ENCODE measurements at regions not wholly inside any gene's neighbourhood (a gene's known extent, or its start where the extent isn't known, plus 50 kb on each side); places are given as distances from the start of the nearest gene placed in this dataset.

DNA sequence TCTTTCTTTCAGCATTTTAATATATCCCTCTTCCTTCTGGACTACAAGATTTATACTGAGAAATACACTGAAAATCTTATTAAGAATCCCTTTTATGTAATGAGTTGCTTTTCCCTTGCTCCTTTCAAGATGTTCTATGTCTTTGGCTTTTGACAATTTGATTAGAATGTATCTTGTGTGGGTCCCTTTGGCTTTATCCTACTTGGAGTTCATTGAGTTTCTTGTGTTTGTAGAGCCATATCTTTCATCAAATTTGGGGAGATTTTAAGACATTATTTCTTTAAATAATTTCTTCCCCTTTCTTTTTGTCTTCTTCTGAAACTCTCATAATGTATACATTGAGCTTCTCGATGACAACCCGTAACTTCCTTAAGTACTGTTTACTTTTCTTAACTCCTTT, 739.9 kb upstream of the AMOT start:
- H3K4me1 ChIP-seq (ENCODE audit: control insufficient read depth in 1 of 2, extremely low read depth in 1 of 2, insufficient read depth in 2 of 2, low read length in 2 of 2) = no peaks in the 10 kb centered on the region
- DNase-seq (no peak), ATAC-seq (replicated peaks in 1 of 4) (no peak)
- Mint-ChIP-seq H3K4me3 (no peak overlapping the region), H3K36me3 (no peaks in the 10 kb centered on the region), H3K4me1 (no peaks in the 10 kb centered on the region), H3K9me3 (peaks cover 0 to 10% (median 8%) of the 10 kb centered on the region in 3 donors), H3K27ac (no peak overlapping the region), H3K27me3 (peaks cover 0 to 12% of the 10 kb centered on the region in 2 donors)
- H3K27ac ChIP-seq (ENCODE audit: low read length) = no peak overlapping the region
- POLR2A ChIA-PET = no interaction called here
- H3K36me3 ChIP-seq (ENCODE audit: control insufficient read depth in 2 of 2, extremely low read depth in 1 of 2, insufficient read depth in 1 of 2, low read length in 1 of 2) = no peaks in the 10 kb centered on the region
- H3K9me3 ChIP-seq = no peaks in the 10 kb centered on the region
- no peaks in the 10 kb centered on the region for H3K27me3 ChIP-seq (replicated peaks in 1 of 2; ENCODE audit: control insufficient read depth in 2 of 2, extremely low read depth in 1 of 2, insufficient read depth in 2 of 2, low read length in 1 of 2)
- WGBS (ENCODE audit: insufficient coverage) = no CpG with 5 or more reads among the region's 2 CpGs
- CTCF ChIA-PET = no interaction called here
- no peak overlapping the region for H3K4me3 ChIP-seq (ENCODE audit: control insufficient read depth in 1 of 2, extremely low read depth in 1 of 2, low read length in 1 of 2)

DNA sequence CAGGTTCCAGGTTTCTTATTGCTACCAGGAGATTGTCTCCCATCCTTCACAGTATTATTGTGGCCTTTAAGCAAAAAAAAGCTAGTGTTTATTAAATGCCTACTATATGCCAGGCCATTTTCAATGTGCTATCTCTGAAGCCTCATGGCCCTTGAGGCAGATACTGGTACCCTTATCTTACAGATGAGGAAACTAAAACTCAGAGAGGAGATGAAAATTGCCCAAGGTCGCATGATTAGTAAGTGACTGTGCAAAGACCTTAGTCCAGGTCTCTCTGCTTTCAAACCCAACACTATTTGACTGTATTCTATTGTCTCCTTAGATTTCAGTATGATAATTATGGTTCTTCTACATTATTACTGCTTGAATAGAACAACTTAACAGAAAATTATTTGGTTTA, 717.9 kb upstream of the AMOT start:
- Histone ChIP-seq H3K27me3 (replicated peaks in 1 of 2; ENCODE audit: control insufficient read depth in 2 of 2, extremely low read depth in 1 of 2, insufficient read depth in 2 of 2, low read length in 1 of 2) (no peaks in the 10 kb centered on the region), H3K36me3 (ENCODE audit: control insufficient read depth in 2 of 2, extremely low read depth in 1 of 2, insufficient read depth in 1 of 2, low read length in 1 of 2) (no peaks in the 10 kb centered on the region), H3K4me1 (ENCODE audit: control insufficient read depth in 1 of 2, extremely low read depth in 1 of 2, insufficient read depth in 2 of 2, low read length in 2 of 2) (no peaks in the 10 kb centered on the region), H3K4me3 (ENCODE audit: control insufficient read depth in 1 of 2, extremely low read depth in 1 of 2, low read length in 1 of 2) (no peak overlapping the region), H3K9me3 (no peaks in the 10 kb centered on the region), H3K27ac (ENCODE audit: low read length) (no peak overlapping the region)
- no peaks in the 10 kb centered on the region for H3K36me3 Mint-ChIP-seq
- no peak for DNase-seq
- peaks cover 0 to 9% of the 10 kb centered on the region in 2 donors for H3K27me3 Mint-ChIP-seq
- no peak overlapping the region for H3K4me3 Mint-ChIP-seq
- H3K4me1 Mint-ChIP-seq = no peaks in the 10 kb centered on the region
- ATAC-seq (replicated peaks in 1 of 4) = no peak
- POLR2A ChIA-PET = no interaction called here
- H3K9me3 Mint-ChIP-seq = no peaks in the 10 kb centered on the region
- WGBS (ENCODE audit: insufficient coverage) = no CpG with 5 or more reads among the region's 1 CpG
- H3K27ac Mint-ChIP-seq = no peak overlapping the region
- CTCF ChIA-PET = no interaction called here

GRCh38 chrX:113551919-113552318, 711.3 kb upstream of the AMOT start:
- Mint-ChIP-seq H3K4me1 (no peaks in the 10 kb centered on the region), H3K27ac (no peak overlapping the region), H3K9me3 (no peaks in the 10 kb centered on the region), H3K36me3 (no peaks in the 10 kb centered on the region), H3K4me3 (no peak overlapping the region), H3K27me3 (peaks cover 0 to 5% of the 10 kb centered on the region in 2 donors)
- CTCF ChIA-PET = no interaction called here
- DNase-seq = no peak
- H3K36me3 ChIP-seq (ENCODE audit: control insufficient read depth in 2 of 2, extremely low read depth in 1 of 2, insufficient read depth in 1 of 2, low read length in 1 of 2) = no peaks in the 10 kb centered on the region
- no peaks in the 10 kb centered on the region for H3K9me3 ChIP-seq
- no peak overlapping the region for H3K4me3 ChIP-seq (ENCODE audit: control insufficient read depth in 1 of 2, extremely low read depth in 1 of 2, low read length in 1 of 2)
- H3K4me1 ChIP-seq (ENCODE audit: control insufficient read depth in 1 of 2, extremely low read depth in 1 of 2, insufficient read depth in 2 of 2, low read length in 2 of 2) = no peaks in the 10 kb centered on the region
- no peak overlapping the region for H3K27ac ChIP-seq (ENCODE audit: low read length)
- POLR2A ChIA-PET = no interaction called here
- whole genome bisulfite sequencing (ENCODE audit: insufficient coverage) = no CpG with 5 or more reads among the region's 1 CpG
- H3K27me3 ChIP-seq (replicated peaks in 1 of 2; ENCODE audit: control insufficient read depth in 2 of 2, extremely low read depth in 1 of 2, insufficient read depth in 2 of 2, low read length in 1 of 2) = no peaks in the 10 kb centered on the region
- no peak for ATAC-seq (replicated peaks in 1 of 4)

DNA sequence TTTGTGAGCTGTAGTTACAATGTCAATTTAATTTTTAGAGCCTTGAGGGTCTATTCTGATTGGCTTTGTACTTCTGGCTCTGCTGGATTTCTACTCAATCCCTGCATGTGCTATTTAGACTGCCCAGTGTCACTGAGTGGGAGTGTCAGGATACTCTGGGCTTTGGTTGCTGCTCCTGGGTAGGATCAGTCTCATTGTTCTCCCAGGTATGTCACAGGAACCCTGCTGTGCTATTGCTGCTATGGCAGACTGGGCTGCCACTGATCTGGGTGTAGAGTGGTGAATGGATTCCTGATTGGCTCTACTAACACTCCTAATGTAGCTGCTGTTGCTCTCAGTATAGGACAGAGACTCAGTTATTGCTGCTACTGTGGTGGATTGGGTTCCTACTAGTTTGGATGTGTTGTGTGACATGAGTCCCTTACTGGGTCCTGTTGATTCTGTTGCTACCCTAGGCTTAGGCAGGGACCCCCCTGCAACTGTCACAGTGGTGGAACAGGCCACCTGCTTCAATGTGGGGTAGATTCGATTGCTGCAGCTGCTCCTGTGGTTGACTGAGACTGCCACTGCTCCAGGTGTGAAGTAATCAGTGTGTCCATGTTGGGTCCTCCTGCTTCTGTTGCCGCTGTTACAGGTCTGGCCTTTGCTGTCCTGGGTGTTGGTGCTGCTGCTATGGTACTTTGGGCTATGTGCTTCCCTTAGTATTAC, 707.8 kb upstream of the AMOT start:
- no peak for ATAC-seq (replicated peaks in 1 of 4)
- ChIA-PET POLR2A (no interaction called here), CTCF (no interaction called here)
- WGBS (ENCODE audit: insufficient coverage) = no CpG with 5 or more reads among the region's 2 CpGs
- Mint-ChIP-seq H3K27me3 (no peaks in the 10 kb centered on the region), H3K4me3 (no peak overlapping the region), H3K27ac (no peak overlapping the region), H3K9me3 (no peaks in the 10 kb centered on the region), H3K4me1 (no peaks in the 10 kb centered on the region), H3K36me3 (no peaks in the 10 kb centered on the region)
- Histone ChIP-seq H3K4me1 (ENCODE audit: control insufficient read depth in 1 of 2, extremely low read depth in 1 of 2, insufficient read depth in 2 of 2, low read length in 2 of 2) (no peaks in the 10 kb centered on the region), H3K4me3 (ENCODE audit: control insufficient read depth in 1 of 2, extremely low read depth in 1 of 2, low read length in 1 of 2) (no peak overlapping the region), H3K27me3 (replicated peaks in 1 of 2; ENCODE audit: control insufficient read depth in 2 of 2, extremely low read depth in 1 of 2, insufficient read depth in 2 of 2, low read length in 1 of 2) (no peaks in the 10 kb centered on the region), H3K36me3 (ENCODE audit: control insufficient read depth in 2 of 2, extremely low read depth in 1 of 2, insufficient read depth in 1 of 2, low read length in 1 of 2) (no peaks in the 10 kb centered on the region), H3K9me3 (no peaks in the 10 kb centered on the region), H3K27ac (ENCODE audit: low read length) (no peak overlapping the region)
- DNase-seq = no peak

DNA sequence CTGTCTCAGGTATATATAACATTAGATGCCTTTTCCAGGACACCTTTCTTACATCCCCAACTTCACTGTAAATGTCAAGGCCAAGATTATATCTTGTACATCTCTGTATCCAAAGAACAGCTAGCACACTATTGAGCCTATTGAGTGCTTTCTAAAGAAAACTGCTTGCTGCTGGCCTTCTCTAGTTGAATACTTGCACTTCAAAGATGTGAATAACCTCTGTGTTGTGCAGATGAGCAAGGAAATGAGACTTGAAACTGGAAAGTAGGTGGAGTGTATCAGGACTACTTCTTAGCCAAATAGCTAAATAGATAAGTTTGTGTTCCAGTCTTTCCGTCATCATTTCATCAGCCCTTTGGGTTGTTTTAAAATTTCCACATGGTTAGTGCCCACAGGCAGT, 704.4 kb upstream of the AMOT start:
- no peaks in the 10 kb centered on the region for H3K27me3 ChIP-seq (replicated peaks in 1 of 2; ENCODE audit: control insufficient read depth in 2 of 2, extremely low read depth in 1 of 2, insufficient read depth in 2 of 2, low read length in 1 of 2)
- no peak overlapping the region for H3K4me3 ChIP-seq (ENCODE audit: control insufficient read depth in 1 of 2, extremely low read depth in 1 of 2, low read length in 1 of 2)
- Mint-ChIP-seq H3K4me1 (no peaks in the 10 kb centered on the region), H3K36me3 (no peaks in the 10 kb centered on the region), H3K4me3 (no peak overlapping the region), H3K27me3 (no peaks in the 10 kb centered on the region), H3K27ac (no peak overlapping the region), H3K9me3 (no peaks in the 10 kb centered on the region)
- DNase-seq (no peak), ATAC-seq (replicated peaks in 1 of 4) (no peak)
- H3K4me1 ChIP-seq (ENCODE audit: control insufficient read depth in 1 of 2, extremely low read depth in 1 of 2, insufficient read depth in 2 of 2, low read length in 2 of 2) = no peaks in the 10 kb centered on the region
- WGBS (ENCODE audit: insufficient coverage) = no CpG with 5 or more reads among the region's 1 CpG
- no peak overlapping the region for H3K27ac ChIP-seq (ENCODE audit: low read length)
- ChIA-PET CTCF (interaction anchor here in 1 of 2 donors (0.5 kb wide), 1 partner anchor 1220 kb away, joined by 3 read pairs; no protein-coding TSS in a partner anchor), POLR2A (no interaction called here)
- H3K36me3 ChIP-seq (ENCODE audit: control insufficient read depth in 2 of 2, extremely low read depth in 1 of 2, insufficient read depth in 1 of 2, low read length in 1 of 2) = no peaks in the 10 kb centered on the region
- H3K9me3 ChIP-seq = no peaks in the 10 kb centered on the region

- no peak overlapping the region for H3K4me3 ChIP-seq (ENCODE audit: control insufficient read depth in 1 of 2, extremely low read depth in 1 of 2, low read length in 1 of 2)
- ChIA-PET POLR2A (no interaction called here), CTCF (no interaction called here)
- Mint-ChIP-seq H3K9me3 (no peaks in the 10 kb centered on the region), H3K36me3 (no peaks in the 10 kb centered on the region), H3K4me1 (no peaks in the 10 kb centered on the region), H3K4me3 (no peak overlapping the region), H3K27me3 (no peaks in the 10 kb centered on the region), H3K27ac (no peak overlapping the region)
- H3K36me3 ChIP-seq (ENCODE audit: control insufficient read depth in 2 of 2, extremely low read depth in 1 of 2, insufficient read depth in 1 of 2, low read length in 1 of 2) = no peaks in the 10 kb centered on the region
- 100% methylated on average over 1 of the region's 2 CpGs for WGBS (ENCODE audit: insufficient coverage)
- DNase-seq (no peak), ATAC-seq (replicated peaks in 1 of 4) (no peak)
- H3K9me3 ChIP-seq = no peaks in the 10 kb centered on the region
- no peak overlapping the region for H3K27ac ChIP-seq (ENCODE audit: low read length)
- H3K4me1 ChIP-seq (ENCODE audit: control insufficient read depth in 1 of 2, extremely low read depth in 1 of 2, insufficient read depth in 2 of 2, low read length in 2 of 2) = no peaks in the 10 kb centered on the region
- no peaks in the 10 kb centered on the region for H3K27me3 ChIP-seq (replicated peaks in 1 of 2; ENCODE audit: control insufficient read depth in 2 of 2, extremely low read depth in 1 of 2, insufficient read depth in 2 of 2, low read length in 1 of 2)
Measured at GRCh38 chrX:113539599-113540356, 699.1 kb upstream of the AMOT start.
